ENCODE measurements at regions not wholly inside any gene's neighbourhood (a gene's known extent, or its start where the extent isn't known, plus 50 kb on each side); places are given as distances from the start of the nearest gene placed in this dataset.
"Not testable (repeated sequence)": the region's sequence is repeated elsewhere in the genome, so short reads cannot be mapped to it uniquely, and the experiment has no call there.

DNA sequence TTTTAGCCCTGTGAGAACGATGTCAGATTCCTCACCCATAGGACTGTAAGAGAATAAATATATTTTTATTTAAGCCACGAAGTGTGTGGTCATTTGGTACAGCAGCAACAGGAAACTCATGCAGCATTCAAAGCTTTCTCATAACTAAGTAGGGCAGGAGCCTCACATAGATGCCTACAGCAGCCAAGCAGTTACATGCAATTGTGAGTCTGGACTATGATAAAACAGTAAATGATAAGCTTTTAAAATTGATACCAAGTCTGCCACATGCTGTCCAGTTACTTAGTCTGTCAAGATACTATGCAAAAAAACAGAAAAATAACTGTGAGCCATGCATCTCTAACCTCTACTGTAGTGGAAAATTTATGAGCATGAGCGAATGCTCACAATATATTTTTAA, 359.6 kb downstream of the HS3ST1 start:
- no peak for DNase-seq (ENCODE audit: low read depth in 3 of 3, low spot score in 2 of 3)

DNA sequence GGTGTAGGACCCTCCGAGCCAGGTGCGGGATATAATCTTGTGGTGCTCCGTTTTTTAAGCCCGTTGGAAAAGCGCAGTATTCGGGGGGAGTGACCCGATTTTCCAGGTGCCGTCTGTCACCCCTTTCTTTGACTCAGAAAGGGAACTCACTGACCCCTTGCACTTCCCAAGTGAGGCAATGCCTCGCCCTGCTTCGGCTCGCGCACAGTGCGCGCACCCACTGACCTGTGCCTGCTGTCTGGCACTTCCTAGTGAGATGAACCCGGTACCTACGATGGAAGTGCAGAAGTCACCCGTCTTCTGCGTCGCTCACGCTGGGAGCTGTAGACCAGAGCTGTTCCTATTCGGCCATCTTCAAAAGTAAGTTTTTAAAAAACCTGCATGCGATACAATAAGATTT, 362.1 kb downstream of the HS3ST1 start:
- DNase-seq (ENCODE audit: low read depth in 3 of 3, low spot score in 2 of 3), result not testable (repeated sequence)

DNA sequence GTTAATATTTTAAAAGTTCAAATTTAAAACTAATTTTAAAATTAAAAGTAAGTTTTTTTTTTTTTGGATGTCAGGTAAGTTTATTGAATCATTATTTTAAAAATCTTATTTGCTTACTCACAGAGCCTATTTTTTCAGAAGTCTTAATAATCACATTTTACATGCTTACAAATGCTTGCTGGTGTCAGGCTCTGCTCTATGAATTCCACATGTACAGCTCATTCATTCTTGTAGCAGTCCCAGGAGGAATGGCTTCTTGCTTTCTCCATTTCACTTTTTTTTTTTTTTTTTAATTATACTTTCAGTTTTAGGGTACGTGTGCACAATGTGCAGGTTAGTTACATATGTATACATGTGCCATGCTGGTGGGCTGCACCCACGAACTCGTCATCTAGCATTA, 368.1 kb downstream of the HS3ST1 start:
- not testable (repeated sequence) for DNase-seq (ENCODE audit: low read depth in 3 of 3, low spot score in 2 of 3)

DNA sequence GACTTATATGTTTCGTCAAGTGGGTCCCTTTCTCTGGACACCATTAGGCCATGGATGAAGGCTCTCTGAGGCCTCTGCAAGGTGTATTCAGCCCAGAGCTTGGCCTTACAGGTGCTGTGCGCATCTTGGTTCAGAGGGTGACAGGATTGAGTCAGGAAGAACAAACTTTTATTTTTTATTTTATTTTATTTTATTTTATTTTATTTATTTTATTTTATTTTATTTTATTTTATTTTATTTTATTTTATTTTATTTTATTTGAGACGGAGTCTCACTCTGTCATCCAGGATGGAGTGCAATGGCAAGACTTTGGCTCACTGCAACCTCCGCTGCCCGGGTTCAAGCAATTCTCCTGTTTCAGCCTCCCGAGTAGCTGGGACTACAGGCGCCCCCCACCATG, 370.4 kb upstream of the CLNK start:
- DNase-seq (ENCODE audit: low read depth in 3 of 3, low spot score in 2 of 3), result not testable (repeated sequence)

DNA sequence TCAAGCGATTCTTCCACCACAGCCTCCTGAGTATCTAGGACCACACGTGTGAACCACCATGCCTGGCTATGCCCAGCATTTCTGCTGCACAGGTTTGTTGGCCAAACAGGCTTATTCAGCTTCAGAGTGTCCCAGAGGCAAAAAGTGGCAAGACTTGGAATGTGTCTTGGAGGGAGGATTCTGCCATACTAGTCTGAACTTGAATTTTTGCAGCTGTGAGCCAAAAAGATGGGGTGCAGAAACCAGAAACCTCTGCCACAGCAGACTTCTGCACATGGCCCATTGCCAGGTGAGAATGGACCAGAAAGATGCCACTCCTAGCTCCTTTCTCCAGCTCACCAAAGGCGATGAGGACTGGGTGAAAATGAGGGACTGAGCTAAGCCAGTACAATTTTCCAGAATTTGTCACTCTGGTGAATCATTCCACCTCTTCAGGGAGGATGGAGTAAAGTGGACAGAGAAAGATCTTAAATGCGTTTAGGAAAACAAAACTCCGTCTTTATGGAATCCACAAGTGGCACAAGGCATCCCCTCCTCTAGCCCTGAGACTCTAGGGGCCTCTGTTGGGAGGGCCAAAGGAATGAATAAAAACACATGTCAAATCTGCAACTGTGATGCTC, 369.1 kb upstream of the CLNK start:
- no peak for DNase-seq (ENCODE audit: low read depth in 3 of 3, low spot score in 2 of 3)

DNA sequence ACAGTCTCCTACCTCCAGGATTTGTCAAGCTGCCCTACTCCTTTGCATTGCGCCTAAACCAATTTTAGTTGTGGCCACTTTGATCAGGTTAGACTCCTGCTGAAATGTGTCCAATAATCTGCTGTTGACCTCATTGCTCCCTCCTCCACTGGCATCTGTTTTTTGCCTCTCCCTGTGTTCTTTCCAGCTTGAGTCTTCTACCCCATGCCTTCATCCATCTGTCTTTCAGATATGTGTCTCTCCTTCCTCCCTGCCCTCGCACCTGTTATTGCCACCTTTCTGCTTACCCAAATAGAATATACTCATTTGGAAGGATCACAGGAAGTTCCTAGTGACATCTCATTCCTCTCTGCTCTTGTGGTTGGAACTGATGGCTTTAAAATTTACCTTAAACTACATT, 366.6 kb upstream of the CLNK start:
- no peak for DNase-seq (ENCODE audit: low read depth in 3 of 3, low spot score in 2 of 3)

DNA sequence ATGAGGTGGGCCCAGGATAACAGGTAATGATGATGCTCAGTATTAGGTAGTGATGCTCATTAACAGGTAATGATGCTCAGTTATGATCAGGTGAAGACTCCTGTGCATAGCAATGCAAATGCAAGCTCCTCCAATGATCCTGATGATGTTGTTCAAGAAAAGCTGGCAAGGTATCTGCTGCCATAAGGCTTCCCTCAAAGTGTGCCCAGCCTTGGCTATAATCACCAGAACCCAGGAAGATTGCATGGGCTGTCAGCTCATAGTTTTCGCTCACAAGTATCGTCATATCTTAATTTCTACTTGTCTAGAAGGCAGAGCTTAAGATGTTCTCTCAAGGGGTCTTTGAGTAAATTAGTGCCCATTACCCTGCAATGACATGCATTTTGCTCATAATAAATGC, 366.2 kb upstream of the CLNK start:
- DNase-seq (ENCODE audit: low read depth in 3 of 3, low spot score in 2 of 3), result no peak

DNA sequence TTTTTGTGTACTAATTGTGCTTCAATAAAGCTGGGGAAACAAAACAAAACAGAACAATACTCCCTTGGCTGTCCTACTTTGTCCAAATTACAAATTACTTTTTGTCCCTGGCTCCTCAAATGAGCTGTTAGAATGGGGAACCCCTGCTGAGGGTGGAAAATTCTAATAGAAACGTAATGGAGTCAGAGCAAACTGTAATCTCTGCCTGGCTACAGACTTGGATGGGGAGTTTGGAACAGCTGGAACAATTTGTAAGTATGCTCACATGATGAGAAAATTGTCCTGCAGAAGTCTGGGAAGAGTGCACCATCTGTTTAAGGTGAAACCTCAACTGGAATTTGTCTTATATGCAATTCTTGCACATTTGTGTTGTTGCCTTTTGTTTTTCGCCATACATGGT, 364.4 kb upstream of the CLNK start:
- no peak for DNase-seq (ENCODE audit: low read depth in 3 of 3, low spot score in 2 of 3)

DNA sequence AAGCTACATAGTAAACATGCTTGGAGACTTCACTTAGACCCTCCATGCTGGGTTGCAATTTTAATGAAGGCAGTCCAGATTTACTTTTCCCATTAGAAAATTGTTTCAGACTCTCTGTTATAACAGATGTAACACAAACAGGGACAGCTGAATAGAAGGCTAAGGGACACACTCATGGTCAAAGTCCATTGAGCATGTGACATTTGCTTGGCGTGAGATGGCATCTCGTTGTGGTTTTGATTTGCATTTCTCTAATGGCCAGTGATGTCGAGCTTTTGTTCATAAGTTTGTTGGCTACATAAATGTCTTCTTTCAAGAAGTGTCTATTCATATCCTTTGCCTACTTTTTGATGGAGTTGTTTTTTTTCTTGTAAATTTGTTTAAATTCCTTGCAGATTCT, 358.2 kb upstream of the CLNK start:
- no peak for DNase-seq (ENCODE audit: low read depth in 3 of 3, low spot score in 2 of 3)

DNA sequence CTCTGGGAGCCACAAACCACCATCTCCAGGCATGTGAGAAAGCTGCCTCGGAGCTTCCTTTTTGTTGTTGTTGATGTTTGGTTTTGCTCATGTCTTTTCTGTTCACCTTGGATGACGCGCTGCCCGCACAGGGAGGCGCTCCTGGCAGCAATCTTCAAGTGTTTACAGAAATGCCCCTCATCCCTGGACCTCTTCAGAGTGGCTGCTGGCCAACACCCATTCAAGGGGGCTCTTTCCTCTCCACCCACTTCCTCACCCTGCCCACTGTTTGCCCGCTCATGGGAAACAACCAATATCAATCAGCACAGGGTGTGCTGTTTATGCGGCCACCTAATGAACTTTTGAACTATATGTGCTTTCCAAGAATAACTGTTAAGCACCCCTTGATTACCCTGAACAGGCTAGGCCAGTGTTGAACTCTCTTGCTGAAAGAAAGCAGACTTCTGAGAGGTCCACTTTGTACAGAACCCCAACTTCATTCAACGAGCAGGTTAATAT, 355.1 kb upstream of the CLNK start:
- no peak for DNase-seq (ENCODE audit: low read depth in 3 of 3, low spot score in 2 of 3)

DNA sequence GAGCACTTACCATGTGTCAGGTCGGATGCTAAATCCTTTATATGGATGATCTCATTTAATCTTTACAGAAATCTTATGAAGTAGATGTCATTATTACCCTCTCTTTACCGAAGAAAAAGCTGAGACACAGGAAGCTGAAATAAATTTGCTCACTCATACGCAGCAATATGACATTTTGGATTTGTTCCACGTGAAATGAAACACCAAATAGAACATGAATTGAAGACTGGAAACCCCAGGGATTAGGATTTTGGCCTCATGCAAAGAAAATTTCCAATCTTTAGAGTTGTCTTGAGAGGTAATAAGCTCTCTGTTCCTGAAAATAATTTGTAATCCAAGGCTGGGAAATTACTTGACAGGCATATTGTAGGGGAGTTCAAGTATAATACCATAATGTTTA, 354.4 kb upstream of the CLNK start:
- DNase-seq (ENCODE audit: low read depth in 3 of 3, low spot score in 2 of 3), result no peak

DNA sequence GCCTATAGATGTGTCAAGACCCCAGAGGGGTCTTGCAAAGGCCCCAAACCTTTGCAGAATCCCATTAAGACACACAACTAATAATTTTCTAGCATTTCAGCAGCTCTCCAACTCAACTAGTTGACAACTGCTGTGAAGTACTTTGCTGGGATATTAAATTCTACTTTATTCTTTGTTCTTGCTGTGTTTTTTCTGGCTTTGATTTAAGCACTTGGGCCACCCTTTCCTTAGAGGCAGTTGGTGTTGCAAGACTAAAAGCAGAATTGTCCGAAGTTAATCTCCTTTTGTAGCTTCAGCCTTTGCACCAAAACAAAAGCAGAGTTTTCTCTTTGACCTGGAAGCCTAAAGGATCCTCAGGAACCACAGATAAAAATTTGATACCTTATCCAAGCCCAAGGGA, 353.1 kb upstream of the CLNK start:
- DNase-seq (ENCODE audit: low read depth in 3 of 3, low spot score in 2 of 3), result no peak

DNA sequence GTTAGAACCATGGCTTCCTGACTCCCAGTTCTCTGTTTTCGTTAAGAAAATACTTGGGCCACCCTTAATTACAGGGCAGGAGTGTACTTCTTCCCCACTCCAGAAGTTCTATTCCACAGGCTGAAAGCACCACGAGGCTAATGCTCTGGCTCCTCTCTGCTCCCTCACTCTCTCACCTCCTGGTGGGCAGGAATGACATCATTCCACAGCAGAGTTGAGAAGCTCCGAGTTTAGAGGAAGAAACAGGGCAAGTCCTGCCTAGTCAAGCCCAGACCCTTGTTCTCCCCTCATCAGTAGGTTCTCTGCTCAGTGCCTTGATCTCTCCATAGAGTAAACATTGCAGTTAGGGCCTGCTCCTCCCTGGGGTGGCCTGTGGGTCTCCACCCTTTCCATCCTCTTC, 343.8 kb upstream of the CLNK start:
- DNase-seq (ENCODE audit: low read depth in 3 of 3, low spot score in 2 of 3), result no peak

DNA sequence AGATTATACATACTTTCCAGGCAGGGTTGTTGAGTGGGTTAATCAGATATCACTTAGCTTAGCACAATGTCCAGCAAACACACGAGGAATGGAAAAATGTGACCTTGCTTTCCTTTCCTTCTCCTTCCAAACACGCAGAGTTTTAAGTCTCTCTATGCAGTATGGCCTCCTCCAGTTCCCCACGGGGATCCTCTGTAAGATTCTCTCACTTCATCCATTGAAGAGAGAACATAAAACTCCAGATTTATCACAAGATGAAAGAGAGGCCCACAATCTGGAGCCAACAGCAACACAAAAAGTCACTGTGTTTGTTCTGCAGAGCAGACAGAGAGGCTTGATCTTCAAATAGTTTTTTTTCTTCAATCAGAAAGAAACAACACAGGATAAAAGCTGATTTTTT, 336.8 kb upstream of the CLNK start:
- peak in 2 of 3 donors; percentile 21 to 23 for DNase-seq (ENCODE audit: low read depth in 3 of 3, low spot score in 2 of 3)

DNA sequence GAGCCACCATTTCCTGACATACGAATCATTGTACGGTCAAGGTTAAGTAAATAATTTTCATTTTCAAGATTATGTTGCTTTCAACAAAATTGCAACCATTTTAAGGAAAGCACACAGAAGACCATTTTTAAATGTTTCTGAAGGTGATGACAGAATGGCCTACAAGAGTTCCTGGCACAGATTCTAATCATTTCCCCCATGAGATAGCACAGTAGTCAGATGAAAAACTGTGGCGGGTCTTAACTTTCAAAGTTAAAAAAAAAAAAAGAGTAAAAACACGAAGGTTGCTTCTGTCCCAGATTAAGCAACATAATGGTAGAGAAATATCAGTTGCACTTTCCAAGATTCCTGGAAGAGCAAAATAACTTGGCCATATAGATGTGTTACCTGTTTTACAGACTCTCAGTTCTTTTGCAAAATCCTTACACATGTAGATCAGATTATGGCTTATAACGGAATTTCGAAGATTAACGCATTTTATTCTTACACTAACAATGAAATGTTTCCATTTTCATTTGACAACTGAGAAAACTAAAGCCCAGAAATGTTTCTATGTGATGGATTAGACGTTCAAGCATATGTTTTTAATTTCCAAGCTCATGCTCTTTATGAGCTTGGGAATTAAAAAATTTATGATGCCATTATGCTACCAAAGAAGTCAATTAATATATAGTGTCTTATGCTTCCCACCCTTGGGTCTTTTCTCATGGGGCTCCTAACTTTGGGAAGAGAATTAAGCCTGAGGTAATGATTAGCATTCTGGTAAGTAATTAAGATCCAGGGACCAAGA, 335.1 kb upstream of the CLNK start:
- DNase-seq (ENCODE audit: low read depth in 3 of 3, low spot score in 2 of 3), result no peak

DNA sequence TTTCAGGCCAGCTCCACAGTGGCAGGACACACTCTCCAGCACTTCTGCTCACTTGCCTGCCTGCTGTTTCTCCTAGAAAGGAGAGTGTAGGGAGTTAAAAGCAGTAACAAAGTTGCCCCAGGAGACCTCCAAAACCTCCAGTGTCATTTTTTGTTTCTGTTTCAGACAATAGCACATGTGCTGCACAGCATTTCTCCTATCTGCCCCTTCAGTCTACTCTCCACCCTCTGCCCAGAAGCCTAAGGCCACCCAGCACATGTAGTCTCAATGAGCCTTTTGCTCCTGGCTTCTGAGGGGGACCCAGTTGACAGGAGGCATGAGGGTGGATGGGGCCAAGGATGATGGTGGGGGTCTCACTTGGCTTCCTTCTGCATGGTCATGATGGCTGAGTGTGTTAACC, 329.6 kb upstream of the CLNK start:
- DNase-seq (ENCODE audit: low read depth in 3 of 3, low spot score in 2 of 3), result no peak

DNA sequence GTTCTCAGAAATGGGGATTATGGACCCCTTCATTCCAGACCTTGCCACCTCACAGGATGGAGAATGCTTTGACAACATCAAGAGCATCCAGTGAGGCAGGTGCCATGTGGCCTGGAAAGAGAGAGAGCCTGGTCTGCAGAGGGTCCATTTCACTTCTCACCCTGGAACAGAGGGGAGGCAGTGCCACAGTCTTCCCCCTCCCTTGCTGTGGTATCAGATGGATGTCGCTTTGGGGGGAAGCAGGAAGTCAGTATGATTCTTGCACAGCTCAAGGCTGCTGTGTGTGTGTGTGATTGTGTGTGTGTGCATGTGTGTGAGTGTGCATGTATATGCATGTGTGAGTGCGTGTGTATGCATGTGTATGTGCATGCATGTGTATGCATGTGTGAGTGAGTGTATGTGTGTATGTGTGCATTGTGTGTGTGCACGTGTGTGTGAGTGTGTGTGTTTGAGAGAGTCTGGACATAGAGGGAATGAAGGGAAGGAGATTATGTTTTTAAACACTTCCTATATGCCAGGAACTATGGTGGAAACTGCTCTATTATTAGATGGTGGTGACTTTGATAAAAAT, 328.6 kb upstream of the CLNK start:
- DNase-seq (ENCODE audit: low read depth in 3 of 3, low spot score in 2 of 3), result no peak

DNA sequence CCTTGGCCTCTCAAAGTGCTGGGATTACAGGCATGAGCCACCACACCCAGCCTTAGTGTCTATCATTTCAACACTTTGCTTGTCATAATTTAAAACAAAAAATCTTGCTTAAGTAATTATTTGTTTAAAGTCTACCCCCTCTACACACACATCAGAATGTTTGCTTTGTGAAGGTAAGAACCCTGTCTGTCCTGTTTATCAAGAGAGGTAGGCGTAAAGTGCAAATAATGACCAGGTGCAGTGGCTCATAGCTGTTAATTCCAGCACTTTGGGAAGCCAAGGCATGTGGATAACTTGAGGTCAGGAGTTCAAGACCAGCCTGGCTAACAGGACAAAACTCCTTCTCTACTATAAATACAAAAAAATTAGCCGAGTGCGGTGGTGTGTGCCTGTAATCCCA, 326.7 kb upstream of the CLNK start:
- DNase-seq (ENCODE audit: low read depth in 3 of 3, low spot score in 2 of 3), result no peak

DNA sequence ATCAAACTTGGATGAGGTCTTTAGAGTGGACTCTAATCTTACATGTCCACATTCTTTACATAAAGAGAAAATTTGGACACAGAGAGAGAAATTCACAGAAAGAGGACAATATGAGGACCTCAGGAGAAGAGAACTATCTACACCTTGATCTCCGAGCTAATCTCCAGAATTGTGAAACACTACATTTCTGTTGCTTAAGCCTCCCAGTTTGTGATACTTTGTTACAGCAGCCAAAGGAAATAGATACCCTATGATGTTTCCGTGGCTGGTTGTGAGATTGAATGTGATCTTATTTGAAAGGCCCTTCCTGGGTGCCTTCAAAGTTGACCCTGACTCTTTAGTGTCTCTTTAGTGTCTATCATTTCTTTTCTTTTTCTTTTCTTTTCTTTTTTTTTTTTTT, 326.1 kb upstream of the CLNK start:
- DNase-seq (ENCODE audit: low read depth in 3 of 3, low spot score in 2 of 3), result no peak

DNA sequence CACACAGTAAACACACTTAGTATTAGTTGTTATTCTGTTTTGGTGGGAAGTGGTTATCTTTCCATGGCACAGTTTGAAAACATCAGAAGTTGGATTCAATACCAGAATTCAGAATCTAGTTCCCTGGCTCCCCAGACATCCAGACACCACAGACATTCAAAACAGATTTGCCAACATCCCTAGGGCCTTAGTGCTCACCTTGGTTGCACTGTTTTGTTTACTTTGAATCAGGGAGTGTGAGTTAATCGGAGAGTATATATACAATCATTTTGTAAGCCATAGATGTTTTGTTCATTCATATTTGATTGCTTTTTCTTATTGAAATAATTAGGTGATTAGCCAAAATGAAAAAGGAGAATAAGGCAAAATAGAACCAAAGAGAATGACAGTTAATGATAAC, 324.7 kb upstream of the CLNK start:
- DNase-seq (ENCODE audit: low read depth in 3 of 3, low spot score in 2 of 3), result no peak

DNA sequence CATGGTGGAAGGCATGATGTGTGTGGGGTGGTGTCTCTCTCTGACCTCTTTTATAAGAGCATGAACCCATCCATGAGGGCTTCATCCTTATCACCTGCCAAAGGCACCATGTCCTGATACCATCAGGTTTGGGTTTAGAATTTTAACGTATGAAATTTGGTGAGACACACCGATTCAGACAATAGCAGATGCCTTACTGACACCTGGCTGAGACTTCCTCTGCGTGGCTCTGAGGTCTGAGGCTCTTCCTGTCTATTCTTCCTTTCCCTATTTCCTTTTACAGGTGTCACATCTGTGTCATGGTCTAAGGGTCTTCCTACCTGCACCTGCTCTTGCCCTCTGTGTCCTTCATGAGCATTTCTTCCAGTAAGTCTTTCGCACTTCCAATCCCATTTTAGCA, 320.7 kb upstream of the CLNK start:
- DNase-seq (ENCODE audit: low read depth in 3 of 3, low spot score in 2 of 3), result no peak

DNA sequence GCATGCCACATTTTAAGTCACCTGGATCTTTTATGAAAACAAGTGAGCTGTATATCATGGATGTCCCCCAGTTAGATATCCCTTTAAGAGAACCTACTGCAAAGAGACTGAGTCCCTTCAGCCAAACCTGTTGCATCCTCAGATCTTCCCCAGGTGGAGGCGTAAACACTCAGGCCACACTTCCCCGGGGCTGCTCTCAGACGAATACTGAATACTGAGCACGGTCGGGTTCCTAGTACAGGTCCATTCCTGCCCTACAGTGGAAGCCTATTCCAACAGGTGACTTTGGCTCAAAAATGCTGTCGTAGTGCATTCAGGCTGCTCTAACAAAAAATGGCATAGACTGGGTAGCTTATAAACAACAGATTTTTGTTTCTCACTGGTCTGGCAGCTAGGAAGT, 320.2 kb upstream of the CLNK start:
- DNase-seq (ENCODE audit: low read depth in 3 of 3, low spot score in 2 of 3), result no peak

All from right renal cortex interstitium (tissue), 3 donors.